Astrocyte of the spinal cord (primary cell): ENCODE measurements at regions not wholly inside any gene's neighbourhood (a gene's known extent, or its start where the extent isn't known, plus 50 kb on each side); places are given as distances from the start of the nearest gene placed in this dataset.

Source experiments
- DNase-seq: peaks from one replicate; pipeline ENCODE4 v3.0.0; 2011; ENCODE audit warnings: low read depth, low spot score
- H3K4me3 ChIP-seq: 2 replicates; pipeline ENCODE4 v1.5.1; 2011; ENCODE audit warnings: low read depth, mild to moderate bottlenecking, low read length, moderate library complexity
- CTCF ChIP-seq: IDR thresholded peaks from 2 replicates; pipeline ENCODE4 v1.5.1; 2012; ENCODE audit warnings: low read depth, mild to moderate bottlenecking, low read length, inconsistent platforms
- in situ Hi-C: cut with HindIII; loops from 2 replicates; pipeline ENCODE4 v1.10.0; 2017; ENCODE audit warnings: low sequenced_read_pairs

DNA sequence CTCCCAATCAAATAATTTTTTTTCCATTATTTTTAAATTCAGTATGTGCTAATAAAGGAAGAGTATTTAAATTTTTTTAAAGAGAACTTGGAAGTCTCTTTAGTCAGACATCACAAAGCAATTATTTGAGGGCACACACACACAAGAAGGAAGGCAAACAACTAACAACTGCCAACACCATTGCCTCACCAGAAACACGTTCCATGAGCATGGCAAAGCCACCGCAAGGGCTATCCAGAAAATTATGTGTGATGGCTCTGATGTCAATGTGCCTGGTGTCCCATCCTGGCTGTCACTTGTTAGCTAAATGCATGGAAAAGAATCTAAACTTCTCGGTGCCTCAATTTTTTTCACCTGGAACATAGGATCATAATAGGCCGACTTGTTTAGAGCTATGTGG, 262.9 kb downstream of the SEC16B start:
- TF ChIP-seq CTCF: no peak
- no peak for DNase-seq
- no peak overlapping the region for H3K4me3 ChIP-seq
- in situ Hi-C loops: no loop called here

- H3K4me3 ChIP-seq: no peak overlapping the region
- in situ Hi-C loops: no loop called here
- DNase-seq: no peak
- no peak for TF ChIP-seq CTCF
These were observed 264.0 kb downstream of the SEC16B start for GRCh38 chr1:177705839-177706238.

- no peak for DNase-seq
- in situ Hi-C loops: no loop called here
- TF ChIP-seq CTCF: no peak
- no peak overlapping the region for H3K4me3 ChIP-seq
These were observed 265.9 kb downstream of the SEC16B start for GRCh38 chr1:177703888-177704446.

- in situ Hi-C loops: no loop called here
- no peak for TF ChIP-seq CTCF
- no peak overlapping the region for H3K4me3 ChIP-seq
- DNase-seq: no peak
These were observed 268.1 kb downstream of the SEC16B start for GRCh38 chr1:177701654-177702353.

DNA sequence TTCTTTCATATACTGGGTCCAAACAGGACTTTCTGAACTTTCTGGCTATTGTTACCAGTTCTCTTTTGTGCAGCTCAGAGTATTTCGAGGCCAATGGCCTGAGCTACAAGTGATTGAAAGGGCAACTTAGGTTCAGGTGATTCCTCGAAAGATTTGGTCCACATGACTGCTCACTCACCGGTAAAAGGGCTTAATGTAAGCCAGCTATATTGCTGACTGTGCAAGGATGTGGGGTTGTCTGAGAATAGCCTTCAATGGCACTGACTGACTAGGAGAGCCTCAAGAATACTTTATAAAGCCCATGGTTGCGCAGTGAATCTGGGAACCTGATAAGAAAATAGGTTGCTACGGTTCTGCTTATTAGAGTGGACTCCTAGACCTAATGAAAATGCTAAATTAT, 269.0 kb downstream of the SEC16B start:
- DNase-seq: no peak
- in situ Hi-C loops: no loop called here
- no peak overlapping the region for H3K4me3 ChIP-seq
- no peak for TF ChIP-seq CTCF

GRCh38 chr1:177690996-177691395, 278.9 kb downstream of the SEC16B start:
- in situ Hi-C loops: no loop called here
- H3K4me3 ChIP-seq: no peak overlapping the region
- no peak for TF ChIP-seq CTCF
- no peak for DNase-seq
